ENCODE measurements at regions not wholly inside any gene's neighbourhood (a gene's known extent, or its start where the extent isn't known, plus 50 kb on each side); places are given as distances from the start of the nearest gene placed in this dataset.
"Not testable (repeated sequence)": the region's sequence is repeated elsewhere in the genome, so short reads cannot be mapped to it uniquely, and the experiment has no call there.

DNA sequence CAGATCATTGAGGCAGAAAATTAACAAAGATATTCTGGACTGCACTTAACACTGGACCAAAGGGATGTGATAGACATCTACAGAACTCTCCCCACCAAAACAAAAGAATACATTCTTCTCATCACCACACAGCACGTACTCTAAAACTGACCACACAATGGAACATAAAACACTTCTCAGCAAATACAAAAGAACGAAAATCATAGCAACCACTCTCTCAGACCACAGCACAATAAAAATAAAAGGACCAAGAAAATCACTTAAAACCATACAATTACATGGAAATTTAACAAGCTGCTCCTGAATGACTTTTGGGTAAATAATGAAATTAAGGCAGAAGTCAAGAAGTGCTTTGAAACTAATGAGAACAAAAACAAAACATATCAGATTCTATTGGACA is 254.0 kb upstream of the STXBP6 start:
- DNase-seq = no peak

DNA sequence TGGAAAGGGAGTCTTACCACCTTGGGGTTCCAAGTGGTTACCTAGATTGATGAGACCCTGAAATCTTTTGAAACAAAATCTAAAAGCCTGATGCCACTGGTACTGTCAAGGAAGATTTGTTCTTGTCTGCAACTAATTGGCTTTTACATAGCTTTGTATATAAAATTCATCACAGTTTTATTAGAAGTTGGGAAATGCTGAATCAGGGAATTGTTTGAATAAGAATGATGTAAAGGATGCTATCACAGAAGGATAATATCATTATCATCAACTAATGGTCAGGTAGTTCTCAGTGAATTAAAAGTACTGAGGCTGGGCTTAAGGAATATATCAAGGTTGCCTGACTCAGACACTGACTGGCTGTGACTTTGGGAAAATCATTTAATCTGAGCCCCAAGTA is 248.3 kb upstream of the STXBP6 start:
- DNase-seq = no peak

DNA sequence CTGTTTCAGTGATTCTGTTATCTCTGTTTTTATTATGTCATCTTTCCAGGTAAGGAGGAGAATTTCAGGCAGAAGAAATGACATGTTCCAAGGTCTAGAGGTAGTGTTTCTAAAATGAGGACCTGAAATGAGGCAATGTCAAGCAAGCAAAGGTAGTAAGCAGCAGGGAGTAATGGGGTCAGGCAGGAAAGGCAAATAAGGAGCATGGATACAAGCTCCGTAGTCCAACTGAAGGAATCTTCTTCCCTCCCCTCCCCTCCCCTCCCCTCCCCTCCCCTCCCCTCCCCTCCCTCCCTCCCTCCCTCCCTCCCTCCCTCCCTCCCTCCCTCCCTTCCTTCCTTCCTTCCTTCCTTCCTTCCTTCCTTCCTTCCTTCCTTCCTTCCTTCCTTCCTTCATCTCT is 240.2 kb upstream of the STXBP6 start:
- not testable (repeated sequence) for DNase-seq

DNA sequence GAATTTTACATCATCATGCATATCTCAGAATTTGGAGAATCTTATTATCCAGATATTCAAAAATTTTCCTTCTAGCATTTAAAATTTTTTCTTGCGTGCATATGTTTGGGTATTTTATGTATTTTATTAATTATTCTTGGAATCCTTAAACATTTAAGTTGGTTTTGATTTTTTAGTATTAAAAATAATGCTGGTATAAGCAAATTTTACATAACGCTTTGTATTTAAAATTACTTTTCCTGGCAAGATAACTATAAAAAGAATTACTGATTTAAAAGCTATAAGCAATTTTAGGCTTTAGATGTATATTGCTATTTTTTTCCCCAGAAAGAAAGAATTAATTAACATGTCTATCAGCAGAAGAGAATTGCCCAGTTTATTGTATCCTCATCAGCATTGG is 224.6 kb upstream of the STXBP6 start:
- no peak for DNase-seq

DNA sequence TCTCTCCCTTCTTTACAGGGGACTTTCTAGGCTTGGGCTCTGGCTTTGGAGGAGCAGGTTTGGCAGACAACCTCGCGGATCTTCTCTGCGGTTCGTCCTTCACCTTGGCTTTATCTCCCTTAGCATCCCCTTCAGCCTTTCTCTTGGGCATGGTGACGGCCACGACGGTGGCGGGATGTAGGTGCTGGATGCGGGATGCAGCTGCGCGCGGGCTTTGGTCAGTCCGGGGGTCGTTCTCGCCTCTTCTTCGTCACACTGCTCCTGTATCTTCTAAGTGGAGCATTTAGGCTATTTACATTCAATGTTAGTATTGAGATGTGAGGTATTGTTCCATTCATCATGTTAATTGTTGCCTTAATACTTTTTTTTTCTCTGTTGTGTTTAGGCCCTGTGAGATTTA is 217.2 kb upstream of the STXBP6 start:
- DNase-seq = no peak

DNA sequence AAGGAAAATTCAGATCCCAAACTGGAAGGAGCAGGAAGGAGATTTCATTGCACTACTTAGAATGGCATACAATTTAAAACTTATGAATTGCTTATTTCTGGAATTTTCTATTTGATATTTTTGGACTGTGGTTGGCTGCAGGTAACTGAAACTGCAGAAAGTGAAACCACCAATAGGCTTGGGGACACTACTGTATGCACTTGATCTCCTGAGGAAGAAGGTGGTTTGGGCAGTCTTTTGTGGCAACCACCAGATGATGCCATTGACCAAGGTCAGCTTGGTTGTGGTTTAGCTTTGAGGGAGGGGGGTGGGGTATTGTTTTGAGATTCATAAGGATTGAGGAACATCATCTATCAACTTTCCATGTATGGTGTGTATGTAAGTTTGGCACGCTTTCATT is 209.5 kb upstream of the STXBP6 start:
- no peak for DNase-seq

DNA sequence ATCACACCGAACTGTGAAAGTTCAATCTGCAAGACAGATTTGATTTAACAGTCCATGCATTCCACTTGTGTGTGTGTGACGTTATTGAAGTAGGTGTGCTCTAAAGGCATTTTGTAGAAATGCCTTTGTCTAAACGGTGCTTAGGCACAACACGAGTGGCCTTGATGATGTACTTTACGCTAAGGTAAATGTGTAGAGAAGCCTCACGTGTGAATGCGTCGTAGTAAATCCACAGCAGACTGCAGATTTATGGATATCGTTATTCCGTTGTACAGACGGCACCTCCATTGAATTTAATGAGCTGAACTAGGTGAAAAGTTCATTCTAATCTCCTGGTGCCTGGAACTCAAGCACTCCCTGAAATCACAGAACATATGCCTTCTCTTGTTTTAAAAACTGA is 202.8 kb upstream of the STXBP6 start:
- DNase-seq = no peak

DNA sequence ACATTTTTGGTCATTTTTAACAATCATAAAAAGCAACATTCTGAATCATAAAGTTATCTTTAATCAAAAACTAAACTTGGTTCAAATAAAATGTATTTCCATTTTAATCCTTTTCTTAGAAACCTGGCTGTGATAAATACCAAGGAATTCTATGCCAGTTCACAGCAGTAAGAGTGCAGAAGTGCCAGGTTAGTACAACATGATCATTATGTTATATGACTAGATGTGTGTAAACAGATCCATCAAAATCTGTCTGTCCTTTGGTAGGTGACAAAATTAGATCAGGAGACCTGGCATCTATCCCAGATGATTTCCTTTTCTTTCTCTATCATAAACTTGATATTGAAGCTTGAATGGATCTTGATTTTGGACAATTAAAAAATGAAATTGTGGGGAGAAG is 200.6 kb upstream of the STXBP6 start:
- DNase-seq = no peak

DNA sequence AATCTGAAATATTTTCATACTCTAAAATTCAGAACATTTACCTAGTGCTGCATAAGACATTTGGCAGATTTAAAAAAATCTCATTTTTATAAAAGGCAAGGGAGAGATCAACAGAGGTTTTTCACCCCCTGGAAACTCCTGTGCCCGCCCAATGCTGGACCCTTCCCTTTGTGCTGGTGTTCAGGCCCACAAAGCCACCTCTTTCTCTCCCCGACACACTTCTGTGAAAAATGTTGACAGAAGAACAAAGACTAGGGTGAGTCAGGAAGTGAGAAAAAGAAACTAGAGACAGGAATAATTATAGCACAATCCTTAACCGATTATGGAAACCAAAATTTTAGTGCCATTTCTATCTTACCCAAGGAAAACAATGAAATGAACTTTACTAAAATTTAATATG is 197.7 kb upstream of the STXBP6 start:
- DNase-seq = no peak

DNA sequence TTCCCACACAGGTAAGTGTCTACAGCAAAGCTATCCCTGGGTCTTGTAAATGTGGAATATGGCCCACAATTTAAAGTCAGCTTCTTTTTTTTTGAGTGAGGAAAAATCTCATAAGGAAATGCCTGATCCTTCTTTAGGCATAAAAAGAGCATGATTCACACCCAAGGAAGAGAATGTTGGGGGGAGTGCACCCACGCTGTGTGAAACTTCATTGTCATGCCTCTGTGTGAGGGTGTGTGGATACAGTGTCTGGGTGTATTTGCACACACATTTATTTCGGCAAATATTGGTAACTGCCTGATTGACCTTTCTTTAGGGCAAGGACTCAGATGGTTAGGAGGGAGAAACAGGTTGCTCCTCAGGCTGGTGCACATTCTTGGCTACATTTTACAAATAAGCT is 196.8 kb upstream of the STXBP6 start:
- DNase-seq = no peak

DNA sequence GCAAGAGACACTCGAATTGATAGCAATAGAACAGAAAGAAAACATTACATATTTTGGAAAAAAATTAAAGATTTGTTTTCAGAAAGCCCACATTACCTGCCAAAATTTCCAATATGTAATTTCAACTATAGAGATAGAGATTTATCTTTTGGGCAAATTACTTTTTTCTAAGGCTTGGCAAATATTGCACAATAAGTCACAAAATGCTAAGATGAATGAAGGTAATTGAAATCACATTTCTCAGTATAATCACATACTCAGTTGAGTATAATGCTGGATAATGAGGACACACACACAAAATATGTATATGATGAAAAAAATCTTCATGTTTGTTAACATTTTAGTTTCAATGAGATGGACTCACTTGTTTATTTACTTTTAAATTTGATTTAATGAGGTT is 189.2 kb upstream of the STXBP6 start:
- no peak for DNase-seq

DNA sequence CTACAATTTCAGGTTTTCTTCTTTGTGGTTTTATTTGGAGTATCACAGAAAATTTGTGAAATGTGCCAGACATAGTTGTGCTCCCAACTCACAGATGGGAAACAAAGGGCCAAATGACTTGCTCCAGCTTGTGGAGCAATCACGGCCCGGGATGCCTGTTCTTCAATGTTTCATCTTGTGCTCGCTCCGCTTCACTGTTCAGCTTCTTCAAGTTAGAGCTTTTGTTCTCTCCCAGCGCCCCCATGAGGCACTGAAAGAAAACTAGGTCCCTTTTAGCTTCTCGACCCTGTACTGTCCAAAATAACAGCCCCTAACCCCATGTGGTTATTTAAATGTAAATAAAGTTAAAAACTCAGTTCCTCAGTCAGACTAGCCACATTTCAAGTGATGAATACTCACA is 187.9 kb upstream of the STXBP6 start:
- no peak for DNase-seq

DNA sequence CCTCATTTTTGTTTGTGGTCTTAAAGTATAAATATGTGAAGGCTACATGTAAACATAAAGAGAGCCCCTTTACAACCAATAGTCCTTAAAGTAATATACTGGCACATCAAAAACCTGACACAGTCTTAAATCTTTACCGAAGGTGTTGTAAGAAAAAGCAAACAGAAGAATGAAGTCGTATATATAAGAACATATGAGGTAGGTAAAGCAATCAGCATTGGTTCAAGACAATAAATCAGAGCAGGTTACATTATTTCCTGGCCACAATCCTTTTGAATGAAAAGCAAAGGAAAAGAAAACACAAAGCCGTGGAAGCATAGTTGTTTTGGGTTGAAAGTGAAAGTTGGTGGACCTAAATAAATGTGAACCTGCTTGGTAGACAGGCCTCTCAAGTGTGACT is 183.7 kb upstream of the STXBP6 start:
- no peak for DNase-seq

DNA sequence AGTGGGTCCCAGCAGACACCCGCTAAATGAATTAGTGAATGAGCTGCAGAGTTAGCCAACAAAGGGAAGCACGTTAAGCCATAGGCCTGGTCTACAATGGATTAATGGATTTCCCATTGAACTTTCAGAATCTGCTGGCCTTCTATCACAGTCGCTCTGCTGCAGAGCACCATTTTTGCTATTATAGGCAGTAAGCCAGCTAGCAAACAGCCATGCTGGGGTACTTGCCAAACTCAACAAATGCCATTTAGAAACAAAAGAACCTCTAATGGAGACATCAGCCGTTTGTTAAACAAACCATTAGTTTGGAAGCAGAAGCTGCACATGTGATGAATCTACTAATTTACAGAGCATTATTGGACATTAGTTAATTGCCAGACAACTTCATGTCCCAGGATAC is 181.1 kb upstream of the STXBP6 start:
- no peak for DNase-seq

DNA sequence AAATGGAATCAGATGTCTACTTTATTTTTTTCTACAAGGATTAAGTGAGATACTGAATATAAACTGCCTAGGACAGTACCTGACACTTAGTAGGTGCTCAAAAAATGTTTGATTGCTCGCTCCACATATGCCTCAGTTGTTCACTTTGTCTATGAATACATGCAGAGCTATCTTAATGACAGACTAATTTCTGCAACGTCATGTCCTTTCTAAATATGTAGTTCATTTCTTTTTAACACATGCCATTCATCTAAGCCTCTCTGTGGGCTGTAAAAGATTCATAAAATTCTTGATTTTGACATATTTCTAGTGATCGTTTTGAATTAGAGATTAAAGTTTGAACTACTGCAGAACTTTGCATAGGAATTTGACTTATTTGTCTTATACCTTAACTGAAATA is 176.3 kb upstream of the STXBP6 start:
- no peak for DNase-seq

DNA sequence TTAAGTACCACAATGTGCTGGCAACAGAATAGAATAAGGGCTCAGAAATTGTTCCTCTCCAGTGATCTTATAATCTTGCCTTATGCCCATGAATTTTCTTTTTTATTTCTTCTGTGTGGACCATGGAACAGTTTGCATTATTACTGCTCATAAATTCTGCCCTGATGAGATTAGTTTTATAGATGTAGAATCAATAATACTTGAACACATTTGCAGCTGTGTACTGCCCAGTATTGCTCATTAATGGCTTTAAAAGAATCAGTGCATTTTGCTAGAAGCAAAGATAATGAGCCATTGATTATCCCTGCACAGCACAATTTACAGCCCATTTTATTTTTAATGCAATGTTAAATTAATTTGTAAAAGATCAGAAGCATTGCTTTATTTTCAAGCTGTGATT is 172.3 kb upstream of the STXBP6 start:
- DNase-seq = no peak

DNA sequence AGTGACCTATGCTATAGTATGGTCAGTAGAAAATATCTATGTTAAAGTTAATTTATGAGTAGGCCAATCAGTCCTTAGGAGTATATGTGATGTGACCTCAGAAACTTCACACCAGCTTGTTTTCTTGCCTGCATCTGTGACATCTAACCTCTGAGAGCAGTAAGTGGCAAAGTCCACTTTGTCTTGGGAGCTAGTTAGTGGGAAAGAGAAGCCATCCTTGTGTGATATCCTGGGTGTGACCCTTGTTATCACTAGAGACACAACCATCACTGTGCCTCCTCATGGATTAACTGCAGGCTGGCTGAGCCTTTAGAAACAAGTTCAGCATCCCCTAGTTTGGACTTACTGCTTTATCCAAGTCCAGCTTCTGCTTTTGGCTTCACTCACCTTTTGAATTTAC is 170.6 kb upstream of the STXBP6 start:
- no peak for DNase-seq

DNA sequence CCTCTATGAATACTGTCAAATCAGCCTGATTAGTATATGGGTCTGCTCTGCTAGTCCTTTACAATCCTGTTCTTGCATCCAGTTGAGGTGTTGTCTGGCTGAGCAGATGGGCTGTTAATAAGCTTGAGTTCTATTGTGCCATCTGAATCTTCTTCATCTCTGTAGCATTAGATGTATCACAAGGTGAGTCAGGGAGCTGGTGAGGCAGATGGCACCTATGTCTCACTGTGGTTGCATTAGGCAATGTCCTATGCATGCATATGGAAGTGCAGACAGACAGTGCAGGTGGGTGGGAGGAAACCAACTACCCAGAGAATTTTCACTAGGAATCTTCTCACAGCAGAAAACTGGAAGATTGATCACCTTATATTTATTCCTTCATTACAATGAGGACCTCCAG is 165.7 kb upstream of the STXBP6 start:
- no peak for DNase-seq

DNA sequence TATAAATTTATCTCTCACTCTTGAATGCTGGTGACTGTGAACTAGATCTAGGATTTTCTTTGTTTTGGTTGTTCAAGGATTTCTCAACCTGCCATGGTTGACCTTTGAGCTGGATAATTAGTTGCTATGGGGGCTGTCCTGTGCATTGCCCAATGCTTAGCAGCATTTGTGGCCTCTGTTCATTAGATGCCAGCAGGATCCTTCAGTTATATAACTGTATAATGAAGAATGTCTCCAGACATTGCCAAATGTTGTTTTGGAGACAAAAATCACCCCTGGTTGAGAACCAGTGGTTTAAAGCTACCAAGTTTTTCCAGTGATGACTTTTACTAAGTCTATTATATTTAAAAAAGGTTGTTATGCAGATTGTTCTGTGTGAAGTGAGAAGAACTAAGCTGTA is 147.9 kb upstream of the STXBP6 start:
- DNase-seq = no peak

DNA sequence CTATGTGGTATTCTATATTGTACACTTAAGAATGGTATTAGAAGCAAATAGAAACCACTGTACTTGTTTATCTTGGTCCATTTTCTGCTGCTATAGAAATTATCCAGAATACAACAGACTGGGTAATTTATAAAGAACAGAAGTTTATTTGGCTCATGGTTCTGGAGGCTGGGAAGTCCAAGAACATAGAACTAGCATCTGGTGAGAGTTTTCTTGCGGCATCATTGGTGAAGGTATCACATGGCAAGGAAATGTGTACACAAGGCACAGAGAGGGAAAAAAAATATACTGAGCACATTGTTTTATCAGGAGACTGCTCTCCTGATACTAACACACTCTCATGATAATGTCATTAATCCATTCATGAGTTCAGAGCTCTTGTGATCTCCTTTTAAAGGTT is 130.3 kb upstream of the STXBP6 start:
- no peak for DNase-seq

DNA sequence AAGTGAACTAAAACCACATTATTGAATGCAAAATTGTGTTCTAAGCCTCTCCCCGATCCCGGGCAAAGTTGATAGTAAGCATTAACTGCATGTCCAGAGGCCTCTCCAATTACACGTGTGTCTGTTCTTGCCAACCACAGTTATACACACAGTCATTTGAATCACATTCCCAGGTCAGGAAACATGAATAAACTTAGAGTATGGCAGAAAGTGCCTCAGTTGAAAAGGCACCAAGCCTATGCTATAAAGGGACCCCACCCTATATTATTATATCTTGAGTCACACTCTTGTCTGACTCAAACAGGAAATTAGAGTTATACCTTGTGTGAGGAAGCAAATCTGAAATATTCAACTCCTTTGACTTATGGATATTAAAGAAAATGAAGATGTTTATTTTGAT is 128.3 kb upstream of the STXBP6 start:
- DNase-seq = no peak

DNA sequence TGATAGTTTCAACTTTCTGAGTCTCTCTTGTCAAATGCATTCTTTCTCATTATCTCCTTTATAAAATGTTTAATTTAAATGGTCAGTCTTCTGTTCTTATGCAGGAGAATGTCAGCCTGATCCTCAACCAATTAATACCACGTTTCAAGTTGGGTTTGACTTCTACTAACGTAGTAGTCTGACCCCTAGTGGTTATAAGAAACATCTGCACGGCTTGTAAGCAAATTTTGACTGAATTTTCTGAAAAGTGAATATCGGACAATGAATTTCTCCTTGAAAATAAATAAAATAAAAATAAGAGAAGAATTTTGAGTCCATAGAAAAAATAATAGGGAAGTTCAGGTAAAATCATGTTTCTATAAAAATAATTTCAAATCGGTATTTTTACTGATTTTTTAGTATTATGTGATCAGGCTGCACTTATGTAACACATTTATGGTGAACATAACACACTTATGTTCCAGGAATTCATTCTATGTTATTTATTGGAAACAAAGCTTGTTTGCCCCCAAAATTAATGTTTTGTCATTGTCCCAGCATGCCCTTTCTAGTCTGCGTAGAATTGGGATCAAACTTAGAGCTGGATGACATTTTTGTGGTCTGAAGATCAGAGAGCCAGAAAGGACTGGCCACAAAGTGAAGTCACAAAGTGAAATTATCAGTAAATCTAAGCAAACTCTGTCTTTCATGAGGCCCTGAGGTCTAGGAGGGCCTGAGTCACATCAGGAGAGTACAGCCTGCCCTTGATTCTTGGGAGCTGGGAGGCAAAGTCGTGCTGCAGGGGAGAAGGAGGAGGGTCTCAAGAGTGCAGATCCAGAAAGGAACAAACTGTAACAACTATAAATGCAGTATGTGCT is 101.2 kb upstream of the STXBP6 start:
- DNase-seq = no peak

DNA sequence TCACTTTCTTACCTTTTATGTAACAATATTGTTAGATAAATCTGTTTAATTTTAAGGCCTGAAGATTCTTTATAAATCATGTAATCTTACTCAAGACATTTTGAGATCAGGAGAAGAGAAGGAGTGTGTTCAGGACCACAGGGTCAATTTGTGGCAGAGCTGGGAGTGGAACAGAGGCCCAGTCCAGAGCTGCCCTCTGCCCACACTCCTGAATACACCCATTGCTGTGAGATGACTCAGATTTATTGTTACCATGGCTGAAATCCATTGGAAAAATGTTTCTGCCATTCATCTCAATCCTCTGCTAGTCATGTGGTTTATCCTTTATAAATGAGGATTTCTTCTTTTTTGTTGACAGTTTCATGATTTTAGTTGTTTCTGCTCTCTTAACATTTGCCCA is 100.5 kb upstream of the STXBP6 start:
- no peak for DNase-seq

DNA sequence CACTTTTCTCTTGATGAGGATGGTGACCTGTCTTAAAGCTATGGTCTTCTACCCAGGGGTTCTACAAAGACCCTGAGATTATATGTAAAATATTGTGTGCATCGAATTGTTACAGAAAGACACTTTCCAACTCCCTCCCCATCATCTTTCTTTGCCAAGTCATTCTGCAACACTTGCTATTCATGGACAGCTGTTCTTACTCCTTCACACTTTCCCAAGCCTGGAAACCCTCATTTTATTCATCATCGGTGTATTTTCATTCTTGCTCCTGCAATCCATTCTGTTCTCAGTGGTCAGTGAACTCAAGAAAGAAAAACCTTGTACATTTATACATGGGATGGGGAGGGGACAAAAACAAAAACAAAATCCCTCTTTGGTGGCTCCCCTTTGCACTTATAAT is 90.5 kb upstream of the STXBP6 start:
- DNase-seq = no peak

DNA sequence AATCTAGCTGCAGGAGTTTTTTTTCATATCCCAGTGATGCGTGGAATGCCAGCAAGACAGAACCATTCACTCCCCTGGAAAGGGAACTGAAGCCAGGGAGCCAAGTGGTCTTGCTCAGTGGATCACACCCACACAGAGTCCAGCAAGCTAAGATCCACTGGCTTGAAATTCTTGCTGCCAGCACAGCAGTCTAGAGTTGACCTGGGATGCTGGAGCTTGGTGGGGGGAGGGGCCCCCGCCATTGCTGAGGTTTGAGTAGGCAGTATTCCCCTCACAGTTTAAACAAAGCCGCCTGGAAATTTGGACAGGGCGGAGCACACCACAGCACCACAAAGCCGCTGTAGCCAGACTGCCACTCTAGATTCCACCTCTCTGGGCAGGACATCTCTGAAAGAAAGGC is 86.9 kb upstream of the STXBP6 start:
- no peak for DNase-seq

DNA sequence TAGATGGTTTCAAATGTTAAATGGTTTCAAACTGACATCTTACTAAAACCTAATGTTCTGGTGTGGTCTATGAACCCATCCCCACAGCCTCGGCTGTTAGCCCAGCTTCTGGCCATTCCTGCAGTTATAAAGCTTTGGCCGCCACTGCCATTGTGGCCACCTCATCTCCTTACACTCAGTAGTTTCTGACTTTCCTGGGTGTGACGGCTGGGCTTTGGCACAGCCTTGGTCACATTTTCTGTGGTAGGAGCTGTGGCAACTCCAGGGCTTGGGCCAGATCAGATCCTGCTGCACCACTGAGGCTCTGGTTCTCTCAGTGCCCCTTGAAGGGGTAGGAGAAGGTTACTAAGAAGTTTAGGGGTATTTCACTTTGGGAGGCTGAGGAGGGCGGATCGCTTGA is 84.2 kb upstream of the STXBP6 start:
- no peak for DNase-seq
